ENCODE measurements at regions not wholly inside any gene's neighbourhood (a gene's known extent, or its start where the extent isn't known, plus 50 kb on each side); places are given as distances from the start of the nearest gene placed in this dataset.

DNA sequence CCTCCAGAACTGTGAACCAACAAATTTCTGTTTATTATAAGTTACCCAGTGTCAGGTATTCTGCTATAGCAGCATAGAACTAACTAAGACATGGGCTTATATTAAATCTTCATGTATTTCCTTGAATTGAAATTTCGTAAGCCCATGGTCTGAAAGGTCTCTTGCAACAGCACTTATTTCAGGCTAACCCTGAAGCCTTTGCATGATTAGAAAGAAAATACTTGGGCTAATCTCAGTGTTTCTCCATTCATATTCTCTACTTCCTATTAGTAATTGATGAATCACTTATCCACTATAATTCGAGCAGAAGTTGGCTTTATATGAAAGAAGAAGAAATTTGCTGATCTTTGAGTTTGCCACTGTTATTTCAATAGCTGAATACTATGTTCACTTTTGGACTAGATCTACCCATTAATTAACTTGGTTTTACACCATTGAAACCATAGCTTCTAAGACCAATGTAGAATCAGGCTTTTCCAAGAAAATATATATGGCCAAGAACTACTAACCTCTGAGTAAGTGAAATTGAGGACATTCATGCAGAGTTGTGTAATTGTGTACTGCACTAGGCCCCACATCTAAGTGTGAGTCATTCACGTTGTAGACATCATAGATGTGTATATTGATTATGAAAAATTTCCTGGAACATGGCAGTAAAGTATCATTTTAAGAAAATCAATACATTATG is 731.6 kb downstream of the SOCS6 start:
- ATAC-seq (no peak), DNase-seq (ENCODE audit: low read depth in 1 of 2, low spot score in 1 of 2) (no peak), FAIRE-seq (no peak)
- H3K4me1 ChIP-seq = no peaks in the 10 kb centered on the region
- ChIA-PET CTCF (no interaction called here), POLR2A (no interaction called here)
- H3K4me2 ChIP-seq = no peak overlapping the region
- no peak overlapping the region for H3K4me3 ChIP-seq
- no peaks in the 10 kb centered on the region for H3K9me3 ChIP-seq
- no peak overlapping the region for H3K27ac ChIP-seq
- peak; percentile 42 for TF ChIP-seq MAFK (IDR thresholded peaks at IDR 0.05; ENCODE audit: partially characterized antibody)
- no peak for TF ChIP-seq EHMT2 (IDR thresholded peaks at IDR 0.05; ENCODE audit: low read depth)
- WGBS (ENCODE audit: missing lambda C conversion rate) = 6% methylated on average over 3 of the region's 3 CpGs

DNA sequence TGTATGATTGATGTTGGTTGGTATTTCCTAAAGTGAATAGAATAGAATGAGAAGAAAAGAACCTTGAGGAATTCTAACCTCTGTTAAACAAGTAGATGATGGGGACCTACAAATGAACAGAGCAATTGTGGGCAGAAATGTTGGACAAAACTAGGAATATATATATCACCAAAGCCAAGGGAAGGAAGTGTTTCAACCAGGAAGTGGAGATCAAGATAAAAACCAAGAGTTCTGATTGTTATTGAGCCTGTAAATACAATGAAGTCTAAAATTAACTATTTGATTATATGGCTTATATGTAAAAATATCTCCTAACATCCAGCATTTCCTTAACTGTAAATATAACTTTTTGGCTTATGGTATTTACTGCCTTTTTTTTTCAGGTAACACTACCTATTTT is 730.0 kb downstream of the SOCS6 start:
- DNase-seq (ENCODE audit: low read depth in 1 of 2, low spot score in 1 of 2) (no peak), FAIRE-seq (no peak), ATAC-seq (no peak)
- TF ChIP-seq SMC3 (IDR thresholded peaks at IDR 0.05) (no peak), RNF2 (IDR thresholded peaks at IDR 0.05; ENCODE audit: borderline replicate concordance, low read depth) (no peak), FOSL2 (IDR thresholded peaks at IDR 0.05) (no peak), FOSL2 (CRISPR knock-in tag; IDR thresholded peaks at IDR 0.05) (no peak), SREBF2 (IDR thresholded peaks at IDR 0.05) (no peak), POLR2A (IDR thresholded peaks at IDR 0.05; ENCODE audit: low read length) (no peak), CBX8 (IDR thresholded peaks at IDR 0.05) (no peak), NPAS2 (CRISPR knock-in tag; IDR thresholded peaks at IDR 0.05; ENCODE audit: borderline replicate concordance) (no peak), JUN (IDR thresholded peaks at IDR 0.05) (no peak), KDM5A (IDR thresholded peaks at IDR 0.05) (no peak), MAZ (IDR thresholded peaks at IDR 0.05; ENCODE audit: borderline replicate concordance, low read depth, low read length) (no peak), NR3C1 (IDR thresholded peaks at IDR 0.05) (no peak)
- CTCF ChIA-PET = no interaction called here
- no peak overlapping the region for H3K4me2 ChIP-seq
- H3K9me3 ChIP-seq = no peaks in the 10 kb centered on the region
- H3K27ac ChIP-seq = no peak overlapping the region
- no peak overlapping the region for H3K4me3 ChIP-seq
- no peaks in the 10 kb centered on the region for H3K4me1 ChIP-seq
- POLR2A ChIA-PET = no interaction called here

DNA sequence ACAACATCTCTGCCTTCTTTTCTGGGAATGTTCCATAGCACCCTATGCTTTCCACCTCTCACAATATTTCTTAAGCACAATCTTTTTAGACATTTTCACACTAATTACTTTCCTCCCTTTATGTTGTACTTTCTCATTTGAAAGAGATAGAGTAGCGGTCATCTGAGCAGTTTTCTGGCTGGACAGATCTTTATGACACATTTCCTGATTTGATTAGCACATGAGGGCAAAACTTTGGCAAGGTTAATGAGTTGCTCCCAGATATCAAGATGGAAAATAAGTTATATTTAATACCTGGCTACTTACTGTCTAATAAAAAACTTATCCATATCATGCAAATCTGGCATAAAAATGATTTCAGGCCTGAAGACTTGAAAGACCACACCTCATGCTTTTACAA is 723.9 kb downstream of the SOCS6 start:
- POLR2A ChIA-PET = no interaction called here
- WGBS (ENCODE audit: missing lambda C conversion rate) = 22% methylated on average over 1 of the region's 1 CpG
- FAIRE-seq (no peak), DNase-seq (ENCODE audit: low read depth in 1 of 2, low spot score in 1 of 2) (no peak), ATAC-seq (no peak)
- H3K4me2 ChIP-seq = no peak overlapping the region
- no peaks in the 10 kb centered on the region for H3K4me1 ChIP-seq
- H3K4me3 ChIP-seq = no peak overlapping the region
- no peaks in the 10 kb centered on the region for H3K9me3 ChIP-seq
- H3K27ac ChIP-seq = no peak overlapping the region
- CTCF ChIA-PET = no interaction called here
- TF ChIP-seq, protein P1, sequence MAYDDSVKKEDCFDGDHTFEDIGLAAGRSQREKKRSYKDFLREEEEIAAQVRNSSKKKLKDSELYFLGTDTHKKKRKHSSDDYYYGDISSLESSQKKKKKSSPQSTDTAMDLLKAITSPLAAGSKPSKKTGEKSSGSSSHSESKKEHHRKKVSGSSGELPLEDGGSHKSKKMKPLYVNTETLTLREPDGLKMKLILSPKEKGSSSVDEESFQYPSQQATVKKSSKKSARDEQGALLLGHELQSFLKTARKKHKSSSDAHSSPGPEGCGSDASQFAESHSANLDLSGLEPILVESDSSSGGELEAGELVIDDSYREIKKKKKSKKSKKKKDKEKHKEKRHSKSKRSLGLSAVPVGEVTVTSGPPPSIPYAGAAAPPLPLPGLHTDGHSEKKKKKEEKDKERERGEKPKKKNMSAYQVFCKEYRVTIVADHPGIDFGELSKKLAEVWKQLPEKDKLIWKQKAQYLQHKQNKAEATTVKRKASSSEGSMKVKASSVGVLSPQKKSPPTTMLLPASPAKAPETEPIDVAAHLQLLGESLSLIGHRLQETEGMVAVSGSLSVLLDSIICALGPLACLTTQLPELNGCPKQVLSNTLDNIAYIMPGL (CRISPR knock-in tag; IDR thresholded peaks at IDR 0.05; ENCODE audit: borderline replicate concordance) = no peak
- TF ChIP-seq RAD21 (conservative IDR thresholded peaks at IDR 0.05 in 1 of 2, IDR thresholded peaks at IDR 0.05 in 1 of 2) = no peak
- no peak for TF ChIP-seq NR3C1 (IDR thresholded peaks at IDR 0.05)

DNA sequence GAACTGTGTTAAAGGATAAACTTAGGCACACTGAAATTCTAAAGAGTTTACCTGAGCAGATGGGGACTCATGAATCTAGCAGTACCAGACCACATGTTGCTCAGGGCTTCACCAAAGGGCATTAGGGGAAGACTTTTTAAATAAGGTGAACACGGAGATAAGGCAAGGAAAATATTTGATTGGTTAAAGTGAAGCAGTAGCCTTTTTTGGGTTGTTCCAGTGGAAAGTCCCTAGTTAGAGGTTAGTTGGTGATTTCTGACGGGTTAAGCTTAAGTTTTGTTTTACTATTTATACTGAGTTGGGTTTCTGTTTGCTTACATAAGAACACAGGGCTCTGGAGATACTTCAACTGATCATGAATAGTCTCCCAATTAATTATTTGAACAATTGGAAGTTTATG is 722.5 kb downstream of the SOCS6 start:
- CTCF ChIA-PET = no interaction called here
- 19% methylated on average over 2 of the region's 2 CpGs for WGBS (ENCODE audit: missing lambda C conversion rate)
- TF ChIP-seq, protein P2, sequence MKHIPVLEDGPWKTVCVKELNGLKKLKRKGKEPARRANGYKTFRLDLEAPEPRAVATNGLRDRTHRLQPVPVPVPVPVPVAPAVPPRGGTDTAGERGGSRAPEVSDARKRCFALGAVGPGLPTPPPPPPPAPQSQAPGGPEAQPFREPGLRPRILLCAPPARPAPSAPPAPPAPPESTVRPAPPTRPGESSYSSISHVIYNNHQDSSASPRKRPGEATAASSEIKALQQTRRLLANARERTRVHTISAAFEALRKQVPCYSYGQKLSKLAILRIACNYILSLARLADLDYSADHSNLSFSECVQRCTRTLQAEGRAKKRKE (CRISPR knock-in tag; IDR thresholded peaks at IDR 0.05; ENCODE audit: low read depth) = no peak
- TF ChIP-seq, protein P3, sequence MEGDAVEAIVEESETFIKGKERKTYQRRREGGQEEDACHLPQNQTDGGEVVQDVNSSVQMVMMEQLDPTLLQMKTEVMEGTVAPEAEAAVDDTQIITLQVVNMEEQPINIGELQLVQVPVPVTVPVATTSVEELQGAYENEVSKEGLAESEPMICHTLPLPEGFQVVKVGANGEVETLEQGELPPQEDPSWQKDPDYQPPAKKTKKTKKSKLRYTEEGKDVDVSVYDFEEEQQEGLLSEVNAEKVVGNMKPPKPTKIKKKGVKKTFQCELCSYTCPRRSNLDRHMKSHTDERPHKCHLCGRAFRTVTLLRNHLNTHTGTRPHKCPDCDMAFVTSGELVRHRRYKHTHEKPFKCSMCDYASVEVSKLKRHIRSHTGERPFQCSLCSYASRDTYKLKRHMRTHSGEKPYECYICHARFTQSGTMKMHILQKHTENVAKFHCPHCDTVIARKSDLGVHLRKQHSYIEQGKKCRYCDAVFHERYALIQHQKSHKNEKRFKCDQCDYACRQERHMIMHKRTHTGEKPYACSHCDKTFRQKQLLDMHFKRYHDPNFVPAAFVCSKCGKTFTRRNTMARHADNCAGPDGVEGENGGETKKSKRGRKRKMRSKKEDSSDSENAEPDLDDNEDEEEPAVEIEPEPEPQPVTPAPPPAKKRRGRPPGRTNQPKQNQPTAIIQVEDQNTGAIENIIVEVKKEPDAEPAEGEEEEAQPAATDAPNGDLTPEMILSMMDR (IDR thresholded peaks at IDR 0.05) = no peak
- no peak for TF ChIP-seq TFCP2L1 (CRISPR knock-in tag; IDR thresholded peaks at IDR 0.05)
- no peak for TF ChIP-seq HDAC2 (IDR thresholded peaks at IDR 0.05)
- no peak for TF ChIP-seq CBX2 (IDR thresholded peaks at IDR 0.05; ENCODE audit: borderline replicate concordance, low read depth)
- no peak for TF ChIP-seq RAD21 (conservative IDR thresholded peaks at IDR 0.05 in 1 of 2, IDR thresholded peaks at IDR 0.05 in 1 of 2)
- TF ChIP-seq SREBF2 (IDR thresholded peaks at IDR 0.05) = no peak
- TF ChIP-seq NR3C1 (IDR thresholded peaks at IDR 0.05) = no peak
- no peak for TF ChIP-seq CEBPB (IDR thresholded peaks at IDR 0.05)
- TF ChIP-seq, protein P4, sequence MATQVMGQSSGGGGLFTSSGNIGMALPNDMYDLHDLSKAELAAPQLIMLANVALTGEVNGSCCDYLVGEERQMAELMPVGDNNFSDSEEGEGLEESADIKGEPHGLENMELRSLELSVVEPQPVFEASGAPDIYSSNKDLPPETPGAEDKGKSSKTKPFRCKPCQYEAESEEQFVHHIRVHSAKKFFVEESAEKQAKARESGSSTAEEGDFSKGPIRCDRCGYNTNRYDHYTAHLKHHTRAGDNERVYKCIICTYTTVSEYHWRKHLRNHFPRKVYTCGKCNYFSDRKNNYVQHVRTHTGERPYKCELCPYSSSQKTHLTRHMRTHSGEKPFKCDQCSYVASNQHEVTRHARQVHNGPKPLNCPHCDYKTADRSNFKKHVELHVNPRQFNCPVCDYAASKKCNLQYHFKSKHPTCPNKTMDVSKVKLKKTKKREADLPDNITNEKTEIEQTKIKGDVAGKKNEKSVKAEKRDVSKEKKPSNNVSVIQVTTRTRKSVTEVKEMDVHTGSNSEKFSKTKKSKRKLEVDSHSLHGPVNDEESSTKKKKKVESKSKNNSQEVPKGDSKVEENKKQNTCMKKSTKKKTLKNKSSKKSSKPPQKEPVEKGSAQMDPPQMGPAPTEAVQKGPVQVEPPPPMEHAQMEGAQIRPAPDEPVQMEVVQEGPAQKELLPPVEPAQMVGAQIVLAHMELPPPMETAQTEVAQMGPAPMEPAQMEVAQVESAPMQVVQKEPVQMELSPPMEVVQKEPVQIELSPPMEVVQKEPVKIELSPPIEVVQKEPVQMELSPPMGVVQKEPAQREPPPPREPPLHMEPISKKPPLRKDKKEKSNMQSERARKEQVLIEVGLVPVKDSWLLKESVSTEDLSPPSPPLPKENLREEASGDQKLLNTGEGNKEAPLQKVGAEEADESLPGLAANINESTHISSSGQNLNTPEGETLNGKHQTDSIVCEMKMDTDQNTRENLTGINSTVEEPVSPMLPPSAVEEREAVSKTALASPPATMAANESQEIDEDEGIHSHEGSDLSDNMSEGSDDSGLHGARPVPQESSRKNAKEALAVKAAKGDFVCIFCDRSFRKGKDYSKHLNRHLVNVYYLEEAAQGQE (IDR thresholded peaks at IDR 0.05) = no peak
- TF ChIP-seq EP300 (IDR thresholded peaks at IDR 0.05) = no peak
- no peak for TF ChIP-seq PHF8 (IDR thresholded peaks at IDR 0.05; ENCODE audit: borderline replicate concordance, low read depth)

More for the DNA sequence above, 722.5 kb downstream of the SOCS6 start:
- Histone ChIP-seq H3K27ac (no peak overlapping the region), H3K4me2 (no peak overlapping the region), H3K4me1 (no peaks in the 10 kb centered on the region), H3K9me3 (no peaks in the 10 kb centered on the region), H3K4me3 (no peak overlapping the region)
- ATAC-seq = no peak
- POLR2A ChIA-PET = no interaction called here
- no peak for FAIRE-seq
- DNase-seq (ENCODE audit: low read depth in 1 of 2, low spot score in 1 of 2) = no peak
